IMR-90 (cell line): ENCODE measurements at regions not wholly inside any gene's neighbourhood (a gene's known extent, or its start where the extent isn't known, plus 50 kb on each side); places are given as distances from the start of the nearest gene placed in this dataset.

Experiments used
- ATAC-seq: fragments of 200-7000 bp; cut with Tn5 transposase; 2 replicates; pipeline ENCODE4 v1.9.1; 2020; ENCODE audit warnings: low read depth, mild to moderate bottlenecking, moderate library complexity
- BruUV-seq: library from RNA; stranded (reverse); fragments of 400-500 nt; replicated peaks from 2 replicates; lab custom pipeline; 2021; lab: Mats Ljungman, UMichigan
- CTCF ChIA-PET: fragments of 300-600 bp; formaldehyde crosslinking; extraction: SDS; loops from one replicate; lab custom pipeline; 2021; ENCODE audit warnings: antibody characterized with exemption; lab: Yijun Ruan, JAX
- POLR2A ChIA-PET: fragments of 300-600 bp; sonication (Branson Sonifier 250); formaldehyde crosslinking; loops from one replicate; lab custom pipeline; 2022; ENCODE audit warnings: antibody characterized with exemption; ENCODE audit not compliant: unreplicated experiment; lab: Charles Lee
- DNase-seq: peaks from one replicate; pipeline ENCODE4 v3.0.0; 2013
- H2AFZ ChIP-seq: replicated peaks from 2 replicates; pipeline ENCODE3; 2013; ENCODE audit warnings: low read length, mild to moderate bottlenecking; ENCODE audit not compliant: poor library complexity
- H2AK5ac ChIP-seq: 2 replicates; pipeline ENCODE4 v1.6.1; 2013; ENCODE audit warnings: low read depth, low read length, inconsistent platforms
- H2AK9ac ChIP-seq: replicated peaks from 2 replicates; pipeline ENCODE3; 2013; ENCODE audit warnings: mild to moderate bottlenecking, low read depth, low read length, moderate library complexity; ENCODE audit not compliant: poor library complexity
- H2BK120ac ChIP-seq: 2 replicates; pipeline ENCODE4 v1.6.1; 2013; ENCODE audit warnings: low read depth, low read length, inconsistent platforms
- H2BK15ac ChIP-seq: 3 replicates; pipeline ENCODE4 v1.6.1; 2013; ENCODE audit warnings: low read depth, low read length, inconsistent platforms
- H2BK20ac ChIP-seq: 2 replicates; pipeline ENCODE4 v1.6.1; 2013; ENCODE audit warnings: low read depth, mild to moderate bottlenecking, inconsistent platforms, low read length, moderate library complexity
- H2BK5ac ChIP-seq: 2 replicates; pipeline ENCODE4 v1.6.1; 2013; ENCODE audit warnings: mild to moderate bottlenecking, low read depth, low read length, inconsistent platforms; ENCODE audit not compliant: poor library complexity, severe bottlenecking
- H3K14ac ChIP-seq: replicated peaks from 2 replicates; pipeline ENCODE4 v1.6.1; 2013; ENCODE audit warnings: low read depth, low read length, inconsistent platforms
- H3K18ac ChIP-seq: 2 replicates; pipeline ENCODE4 v1.6.1; 2013; ENCODE audit warnings: low read depth, low read length, control low read depth
- H3K23ac ChIP-seq: 2 replicates; pipeline ENCODE4 v1.6.1; 2013; ENCODE audit warnings: low read depth, low read length, inconsistent platforms
- H3K27ac ChIP-seq: 2 replicates; pipeline ENCODE4 v1.5.1; 2013; ENCODE audit warnings: mild to moderate bottlenecking, control low read depth, low read length; ENCODE audit not compliant: insufficient read depth
- H3K27me3 ChIP-seq: 2 replicates; pipeline ENCODE4 v1.6.1; 2013; ENCODE audit warnings: low read length; ENCODE audit not compliant: control insufficient read depth, insufficient read depth
- H3K36me3 ChIP-seq: 2 replicates; pipeline ENCODE4 v1.6.1; 2013; ENCODE audit warnings: low read length, mixed read lengths; ENCODE audit not compliant: control insufficient read depth, insufficient read depth
- H3K4ac ChIP-seq: 2 replicates; pipeline ENCODE4 v1.6.1; 2013; ENCODE audit warnings: low read depth, low read length, inconsistent platforms
- H3K4me1 ChIP-seq: 2 replicates; pipeline ENCODE4 v1.6.1; 2013; ENCODE audit warnings: low read length, mixed read lengths; ENCODE audit not compliant: control insufficient read depth, insufficient read depth
- H3K4me2 ChIP-seq: 2 replicates; pipeline ENCODE4 v1.6.1; 2013; ENCODE audit warnings: low read depth, mild to moderate bottlenecking, control low read depth, low read length, moderate library complexity
- H3K4me3 ChIP-seq: 2 replicates; pipeline ENCODE4 v1.5.1; 2013; ENCODE audit warnings: low read depth, mild to moderate bottlenecking, control low read depth, low read length, moderate library complexity; ENCODE audit not compliant: insufficient read depth
- H3K56ac ChIP-seq: 2 replicates; pipeline ENCODE4 v1.6.1; 2013; ENCODE audit warnings: low read length, inconsistent platforms; ENCODE audit not compliant: insufficient read depth; ENCODE audit errors: extremely low read depth
- H3K79me1 ChIP-seq, 2 experiments: 2 replicates each; pipeline ENCODE4 v1.6.1; 2013; ENCODE audit warnings: low read length in 2 of 2, inconsistent platforms in 1 of 2, low read depth in 1 of 2
- H3K9ac ChIP-seq: 2 replicates; pipeline ENCODE4 v1.6.1; 2013; ENCODE audit warnings: low read depth, low read length, control low read depth
- H3K9me1 ChIP-seq: 2 replicates; pipeline ENCODE4 v1.6.1; 2013; ENCODE audit warnings: low read length, inconsistent platforms; ENCODE audit not compliant: insufficient read depth
- H3K9me3 ChIP-seq: 2 replicates; pipeline ENCODE4 v1.6.1; 2013; ENCODE audit warnings: low read length; ENCODE audit not compliant: control insufficient read depth, insufficient read depth
- H4K20me1 ChIP-seq: 2 replicates; pipeline ENCODE4 v1.6.1; 2013; ENCODE audit warnings: low read length, inconsistent platforms; ENCODE audit not compliant: insufficient read depth
- H4K5ac ChIP-seq: 2 replicates; pipeline ENCODE4 v1.6.1; 2013; ENCODE audit warnings: mild to moderate bottlenecking, low read depth, low read length, control low read depth
- H4K8ac ChIP-seq, 2 experiments: 2 replicates each; pipeline ENCODE4 v1.6.1; 2013; ENCODE audit warnings: low read depth in 2 of 2, low read length in 2 of 2, control low read depth in 1 of 2, inconsistent platforms in 1 of 2
- H4K91ac ChIP-seq: 2 replicates; pipeline ENCODE4 v1.6.1; 2013; ENCODE audit warnings: low read depth, low read length, inconsistent platforms; ENCODE audit not compliant: insufficient read depth
- CHD1 ChIP-seq: IDR thresholded peaks from 2 replicates; pipeline ENCODE4 v1.6.1; 2012; ENCODE audit warnings: low read depth, low read length, improper control_type of control experiment
- MAFK ChIP-seq: IDR thresholded peaks from 2 replicates; pipeline ENCODE4 v1.6.1; 2012; ENCODE audit warnings: low read depth, low read length, improper control_type of control experiment
- MAZ ChIP-seq: IDR thresholded peaks from 2 replicates; pipeline ENCODE4 v1.6.1; 2012; ENCODE audit warnings: low read depth, mild to moderate bottlenecking, low read length, improper control_type of control experiment, moderate library complexity, borderline replicate concordance
- NFE2L2 ChIP-seq: fragments of 150-350 bp; IDR thresholded peaks from 2 replicates; pipeline ENCODE4 v1.6.1; 2016; ENCODE audit warnings: low read depth, mild to moderate bottlenecking, low read length
- POLR2A ChIP-seq: IDR thresholded peaks from 2 replicates; pipeline ENCODE4 v1.6.1; 2012; ENCODE audit warnings: mild to moderate bottlenecking, low read depth, low read length
- RFX5 ChIP-seq: IDR thresholded peaks from 2 replicates; pipeline ENCODE4 v1.8.0; 2012; ENCODE audit warnings: low read depth, mild to moderate bottlenecking, low read length, moderate library complexity
- SMC3 ChIP-seq: fragments of 150-350 bp; IDR thresholded peaks from 2 replicates; pipeline ENCODE4 v1.6.1; 2016; ENCODE audit warnings: low read depth, mild to moderate bottlenecking, antibody characterized with exemption, low read length, moderate library complexity
- WGBS, 2 experiments: methylation state at CpG; one replicate each; pipeline versions ENCODE4 v1.1.5 to v1.1.7; 2013; ENCODE audit warnings: missing lambda C conversion rate in 2 of 2; ENCODE audit not compliant: insufficient read length in 1 of 2; ENCODE audit errors: extremely low coverage in 2 of 2; 5-methylcytosine and 5-hydroxymethylcytosine counted together
- dilution Hi-C: fragments of 300-500 bp; cut with HindIII; formaldehyde crosslinking; loops from one replicate; pipeline ENCODE4 v1.14.3; 2018; ENCODE audit warnings: low sequenced_read_pairs; ENCODE audit not compliant: unreplicated experiment
- in situ Hi-C: fragments of 300-500 bp; cut with MboI; formaldehyde crosslinking; loops from 3 replicates; pipeline ENCODE4 v1.14.3; 2019; ENCODE audit warnings: low sequenced_read_pairs, inconsistent platforms, mixed read lengths
- intact Hi-C: fragments of 100-400 bp; cut with micrococcal nuclease; formaldehyde crosslinking; loops from 2 replicates; pipeline ENCODE4 v1.10.0; 2022
- TF ChIP-seq, protein P1 (sequence below): fragments of 150-350 bp; IDR thresholded peaks from 2 replicates; pipeline ENCODE4 v1.6.1; 2016; ENCODE audit warnings: low read depth, mild to moderate bottlenecking, low read length, moderate library complexity, borderline replicate concordance

DNA sequence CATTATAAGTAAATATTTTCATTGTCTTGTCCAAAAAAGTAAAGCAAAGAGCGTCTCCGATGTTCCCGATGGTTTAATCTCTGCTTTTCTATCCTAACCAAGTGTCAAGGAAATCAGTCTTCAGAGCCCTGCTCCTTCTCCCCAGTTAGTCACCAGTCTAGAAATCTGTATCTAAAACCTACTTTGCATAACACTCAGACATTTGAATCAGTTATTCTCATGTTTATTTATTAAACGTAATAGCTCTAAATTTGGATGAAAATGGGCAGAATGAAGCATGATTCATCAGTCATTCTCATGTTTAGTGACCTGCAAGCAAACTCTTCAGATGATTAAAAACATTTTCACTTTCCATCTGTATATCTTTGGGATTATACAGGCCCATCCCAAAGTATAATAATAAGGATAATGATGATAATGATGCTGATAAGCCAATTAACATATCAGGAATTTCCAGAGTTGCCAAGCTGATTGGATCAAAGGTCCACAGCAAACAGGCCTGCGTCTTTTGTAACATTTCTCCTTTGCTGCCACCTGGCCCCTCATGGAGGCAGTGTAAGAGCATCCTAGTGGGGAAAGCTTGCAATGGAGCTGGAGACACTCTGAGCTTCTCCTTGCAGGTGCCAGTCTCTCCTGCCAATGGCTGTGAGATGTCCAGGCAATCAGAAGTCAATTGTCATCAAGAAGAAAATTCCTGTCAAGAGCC, 273.9 kb downstream of the IGSF11 start:
- H3K14ac ChIP-seq, result no peak overlapping the region
- H2BK20ac ChIP-seq, result no peak overlapping the region
- no peaks in the 10 kb centered on the region for H3K9me3 ChIP-seq
- no peak overlapping the region for H3K4me2 ChIP-seq
- H3K79me1 ChIP-seq, result no peaks in the 10 kb centered on the region
- H3K9ac ChIP-seq, result no peak overlapping the region
- H3K4me3 ChIP-seq, result no peak overlapping the region
- CTCF ChIA-PET, result interaction anchor here (0.6 kb wide), 1 partner anchor 24 kb away, joined by 4 read pairs; no protein-coding TSS in a partner anchor
- H3K9me1 ChIP-seq, result no peaks in the 10 kb centered on the region
- no peaks in the 10 kb centered on the region for H3K27me3 ChIP-seq
- no peaks in the 10 kb centered on the region for H3K4me1 ChIP-seq
- H3K27ac ChIP-seq, result no peak overlapping the region
- no peak overlapping the region for H2AK9ac ChIP-seq
- no peak overlapping the region for H2BK120ac ChIP-seq
- dilution Hi-C loops (no loop called here), in situ Hi-C loops (no loop called here), intact Hi-C loops (no loop called here)
- no peak overlapping the region for H3K18ac ChIP-seq
- H4K8ac ChIP-seq, result no peak overlapping the region
- H4K91ac ChIP-seq, result no peak overlapping the region
- no peak overlapping the region for H3K23ac ChIP-seq
- no peak overlapping the region for H3K56ac ChIP-seq
- H2BK15ac ChIP-seq, result no peak overlapping the region
- H3K4ac ChIP-seq, result no peak overlapping the region
- BruUV-seq, result no TSS peak
- DNase-seq (peak; percentile 1), ATAC-seq (no peak)
- no peak overlapping the region for H2AFZ ChIP-seq
- no peaks in the 10 kb centered on the region for H4K20me1 ChIP-seq
- no peak for TF ChIP-seq POLR2A
- no peak for TF ChIP-seq SMC3
- TF ChIP-seq NFE2L2, result no peak
- TF ChIP-seq, protein P1, sequence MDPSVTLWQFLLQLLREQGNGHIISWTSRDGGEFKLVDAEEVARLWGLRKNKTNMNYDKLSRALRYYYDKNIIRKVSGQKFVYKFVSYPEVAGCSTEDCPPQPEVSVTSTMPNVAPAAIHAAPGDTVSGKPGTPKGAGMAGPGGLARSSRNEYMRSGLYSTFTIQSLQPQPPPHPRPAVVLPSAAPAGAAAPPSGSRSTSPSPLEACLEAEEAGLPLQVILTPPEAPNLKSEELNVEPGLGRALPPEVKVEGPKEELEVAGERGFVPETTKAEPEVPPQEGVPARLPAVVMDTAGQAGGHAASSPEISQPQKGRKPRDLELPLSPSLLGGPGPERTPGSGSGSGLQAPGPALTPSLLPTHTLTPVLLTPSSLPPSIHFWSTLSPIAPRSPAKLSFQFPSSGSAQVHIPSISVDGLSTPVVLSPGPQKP, result no peak
- no peak for TF ChIP-seq MAZ
- TF ChIP-seq MAFK, result no peak
- TF ChIP-seq RFX5, result no peak
- TF ChIP-seq CHD1, result no peak
- no peaks in the 10 kb centered on the region for H3K36me3 ChIP-seq
- POLR2A ChIA-PET, result no interaction called here
- H4K5ac ChIP-seq, result no peak overlapping the region
- no peak overlapping the region for H2AK5ac ChIP-seq
- no CpG with 5 or more reads among the region's 5 CpGs for WGBS, 2 experiments
- no peak overlapping the region for H2BK5ac ChIP-seq
